ENCODE measurements at regions not wholly inside any gene's neighbourhood (a gene's known extent, or its start where the extent isn't known, plus 50 kb on each side); places are given as distances from the start of the nearest gene placed in this dataset.
"Not testable (repeated sequence)": the region's sequence is repeated elsewhere in the genome, so short reads cannot be mapped to it uniquely, and the experiment has no call there.

- Mint-ChIP-seq H3K9me3 (ENCODE audit: insufficient read depth) (no peaks in the 10 kb centered on the region), H3K4me3 (no peak overlapping the region), H3K27ac (no peak overlapping the region), H3K27me3 (peaks cover 17% of the 10 kb centered on the region), H3K4me1 (no peaks in the 10 kb centered on the region)
- WGBS (ENCODE audit: insufficient coverage), result 83% methylated on average over 10 of the region's 13 CpGs
- ChIA-PET CTCF (no interaction called here), POLR2A (no interaction called here)
- H3K79me2 ChIP-seq (ENCODE audit: control insufficient read depth, insufficient read depth, low read length), result no peaks in the 10 kb centered on the region
- intact Hi-C loops (cut with micrococcal nuclease), result no loop called here
- no peaks in the 10 kb centered on the region for H4K20me1 ChIP-seq (ENCODE audit: control insufficient read depth, insufficient read depth, low read length, poor library complexity, severe bottlenecking)
- ATAC-seq (ENCODE audit: low read depth) (no peak), DNase-seq (no peak)
- no peak overlapping the region for H3K9ac ChIP-seq (ENCODE audit: low read length)
- no peak overlapping the region for H3K4me2 ChIP-seq (replicated peaks; ENCODE audit: low read depth, low read length, poor library complexity, severe bottlenecking)
- no peaks in the 10 kb centered on the region for H3K4me1 ChIP-seq (ENCODE audit: control insufficient read depth in 2 of 2, insufficient read depth in 2 of 2, low read length in 2 of 2)
- H3K27me3 ChIP-seq (replicated peaks in 1 of 4; ENCODE audit: control extremely low read depth in 1 of 4, control insufficient read depth in 3 of 4, insufficient read depth in 4 of 4, low read length in 3 of 4), result peaks cover 0 to 16% (median 0%) of the 10 kb centered on the region in 4 experiments
- H3K27ac ChIP-seq (ENCODE audit: low read length in 2 of 2), result no peak overlapping the region
- TF ChIP-seq EZH2 (IDR thresholded peaks at IDR 0.05; ENCODE audit: borderline replicate concordance, insufficient read depth, low read depth, low read length, poor library complexity, severe bottlenecking), result no peak
- TF ChIP-seq, protein P1, sequence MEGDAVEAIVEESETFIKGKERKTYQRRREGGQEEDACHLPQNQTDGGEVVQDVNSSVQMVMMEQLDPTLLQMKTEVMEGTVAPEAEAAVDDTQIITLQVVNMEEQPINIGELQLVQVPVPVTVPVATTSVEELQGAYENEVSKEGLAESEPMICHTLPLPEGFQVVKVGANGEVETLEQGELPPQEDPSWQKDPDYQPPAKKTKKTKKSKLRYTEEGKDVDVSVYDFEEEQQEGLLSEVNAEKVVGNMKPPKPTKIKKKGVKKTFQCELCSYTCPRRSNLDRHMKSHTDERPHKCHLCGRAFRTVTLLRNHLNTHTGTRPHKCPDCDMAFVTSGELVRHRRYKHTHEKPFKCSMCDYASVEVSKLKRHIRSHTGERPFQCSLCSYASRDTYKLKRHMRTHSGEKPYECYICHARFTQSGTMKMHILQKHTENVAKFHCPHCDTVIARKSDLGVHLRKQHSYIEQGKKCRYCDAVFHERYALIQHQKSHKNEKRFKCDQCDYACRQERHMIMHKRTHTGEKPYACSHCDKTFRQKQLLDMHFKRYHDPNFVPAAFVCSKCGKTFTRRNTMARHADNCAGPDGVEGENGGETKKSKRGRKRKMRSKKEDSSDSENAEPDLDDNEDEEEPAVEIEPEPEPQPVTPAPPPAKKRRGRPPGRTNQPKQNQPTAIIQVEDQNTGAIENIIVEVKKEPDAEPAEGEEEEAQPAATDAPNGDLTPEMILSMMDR (IDR thresholded peaks at IDR 0.05), result no peak
- no peak overlapping the region for H2AFZ ChIP-seq (ENCODE audit: insufficient read depth, low read depth, low read length, poor library complexity, severe bottlenecking)
- H3K4me3 ChIP-seq (ENCODE audit: control extremely low read depth in 1 of 5, extremely low read depth in 1 of 5, insufficient read depth in 1 of 5, low read depth in 2 of 5, low read length in 4 of 5), result no peak overlapping the region
- no peaks in the 10 kb centered on the region for H3K9me3 ChIP-seq (ENCODE audit: control extremely low read depth in 1 of 3, control insufficient read depth in 2 of 3, insufficient read depth in 1 of 3, low read length in 2 of 3)
- no peaks in the 10 kb centered on the region for H3K36me3 ChIP-seq (replicated peaks in 1 of 2; ENCODE audit: control extremely low read depth in 1 of 2, control insufficient read depth in 1 of 2, extremely low read depth in 1 of 2, insufficient read depth in 2 of 2, low read length in 1 of 2)
These were observed 136.7 kb upstream of the ZNF746 start for GRCh38 chr7:149633976-149634945.

DNA sequence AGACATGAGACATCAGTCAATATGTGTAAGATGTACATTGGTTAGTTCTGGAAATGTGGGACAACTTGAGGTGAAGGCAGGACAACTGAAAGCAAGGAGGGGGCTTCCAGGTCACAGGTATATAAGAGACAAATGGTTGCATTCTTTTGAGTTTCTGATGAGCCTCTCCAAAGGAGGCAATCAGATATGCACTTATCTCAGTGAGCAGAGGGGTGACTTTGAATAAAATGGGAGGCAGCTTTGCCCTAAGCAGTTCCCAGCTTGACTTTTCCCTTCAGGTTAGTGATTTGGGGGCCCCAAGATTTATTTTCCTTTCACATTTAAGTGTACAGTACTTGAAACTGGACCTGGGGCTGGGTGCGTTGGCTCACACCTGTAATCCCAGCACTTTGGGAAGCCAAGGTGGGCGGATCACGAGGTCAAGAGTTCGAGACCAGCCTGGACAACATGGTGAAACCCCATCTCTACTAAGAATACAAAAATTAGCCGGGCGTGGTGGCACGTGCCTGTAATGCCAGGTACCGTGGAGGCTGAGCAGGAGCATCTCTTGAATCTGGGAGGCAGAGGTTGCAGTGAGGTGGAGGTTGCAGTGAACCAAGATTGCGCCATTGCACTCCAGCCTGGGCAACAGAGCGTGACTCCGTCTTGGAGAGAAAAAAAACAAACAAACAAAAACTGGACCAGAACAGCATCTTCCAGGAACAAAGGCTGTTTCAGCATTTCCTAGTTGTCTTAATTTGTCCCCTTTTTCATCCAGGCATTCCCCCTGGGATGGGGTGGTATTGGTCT lies 130.9 kb upstream of the ZNF746 start:
- H3K4me3 ChIP-seq (ENCODE audit: control extremely low read depth in 1 of 5, extremely low read depth in 1 of 5, insufficient read depth in 1 of 5, low read depth in 2 of 5, low read length in 4 of 5); H3K27ac Mint-ChIP-seq; H3K4me1 Mint-ChIP-seq; POLR2A ChIA-PET; H3K9ac ChIP-seq (ENCODE audit: low read length); DNase-seq; H3K9me3 ChIP-seq (ENCODE audit: control extremely low read depth in 1 of 3, control insufficient read depth in 2 of 3, insufficient read depth in 1 of 3, low read length in 2 of 3); H3K4me3 Mint-ChIP-seq; H3K4me1 ChIP-seq (ENCODE audit: control insufficient read depth in 2 of 2, insufficient read depth in 2 of 2, low read length in 2 of 2); H2AFZ ChIP-seq (ENCODE audit: insufficient read depth, low read depth, low read length, poor library complexity, severe bottlenecking); ATAC-seq (ENCODE audit: low read depth); intact Hi-C loops (cut with micrococcal nuclease); H3K27me3 ChIP-seq (replicated peaks in 1 of 4; ENCODE audit: control extremely low read depth in 1 of 4, control insufficient read depth in 3 of 4, insufficient read depth in 4 of 4, low read length in 3 of 4); CTCF ChIA-PET; H3K4me2 ChIP-seq (replicated peaks; ENCODE audit: low read depth, low read length, poor library complexity, severe bottlenecking); H3K27ac ChIP-seq (ENCODE audit: low read length in 2 of 2); H3K36me3 ChIP-seq (replicated peaks in 1 of 2; ENCODE audit: control extremely low read depth in 1 of 2, control insufficient read depth in 1 of 2, extremely low read depth in 1 of 2, insufficient read depth in 2 of 2, low read length in 1 of 2); H3K27me3 Mint-ChIP-seq; H4K20me1 ChIP-seq (ENCODE audit: control insufficient read depth, insufficient read depth, low read length, poor library complexity, severe bottlenecking); H3K9me3 Mint-ChIP-seq (ENCODE audit: insufficient read depth): not testable (repeated sequence)
- 77% methylated on average over 5 of the region's 11 CpGs for WGBS (ENCODE audit: insufficient coverage)
- H3K79me2 ChIP-seq (ENCODE audit: control insufficient read depth, insufficient read depth, low read length), result peaks cover 15% of the 10 kb centered on the region
